ENCODE measurements at regions not wholly inside any gene's neighbourhood (a gene's known extent, or its start where the extent isn't known, plus 50 kb on each side); places are given as distances from the start of the nearest gene placed in this dataset.
"Not testable (repeated sequence)": the region's sequence is repeated elsewhere in the genome, so short reads cannot be mapped to it uniquely, and the experiment has no call there.

DNA sequence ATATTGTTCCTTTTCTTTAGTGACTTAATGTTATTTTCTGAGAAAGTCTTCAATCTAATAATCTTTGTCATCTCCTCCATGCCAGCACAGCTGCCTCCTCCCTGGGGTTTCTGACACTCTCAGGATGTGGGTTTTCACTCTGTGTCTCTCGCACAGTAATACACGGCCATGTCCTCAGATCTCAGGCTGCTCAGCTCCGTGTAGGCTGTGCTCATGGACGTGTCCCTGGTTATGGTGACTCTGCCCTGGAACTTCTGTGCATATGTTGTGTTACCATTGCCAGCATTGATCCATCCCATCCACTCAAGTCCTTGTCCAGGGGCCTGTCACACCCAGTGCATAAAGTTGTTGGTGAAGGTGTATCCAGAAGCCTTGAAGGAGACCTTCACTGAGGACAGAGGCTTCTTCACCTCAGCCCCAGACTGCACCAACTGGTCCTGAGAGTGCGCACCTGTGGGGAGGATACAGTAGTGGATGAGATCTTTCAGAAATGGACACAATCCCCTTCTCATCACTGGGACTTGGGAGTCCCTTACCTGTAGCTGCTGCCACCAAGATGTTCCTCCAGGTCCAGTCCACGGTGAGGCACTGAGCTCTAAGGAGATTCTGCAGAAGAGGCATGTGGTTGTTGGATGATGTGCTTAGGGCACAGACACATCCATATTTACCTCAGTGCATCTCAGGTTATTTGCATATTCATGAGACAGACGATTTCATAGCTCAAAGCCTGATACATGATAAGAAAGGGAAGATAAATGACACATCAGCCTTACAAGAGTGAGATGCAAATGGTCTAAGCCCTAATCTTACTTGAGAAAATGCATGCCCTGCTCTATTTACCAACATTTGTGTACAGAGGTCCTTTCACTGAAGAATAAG lies 114.7 kb downstream of the OR4M2 start:
- TF ChIP-seq POLR2A, CTCF (IDR thresholded peaks at IDR 0.05): not testable (repeated sequence)

Data from right lobe of liver (tissue), 4 donors.